ENCODE measurements at regions not wholly inside any gene's neighbourhood (a gene's known extent, or its start where the extent isn't known, plus 50 kb on each side); places are given as distances from the start of the nearest gene placed in this dataset.

GRCh38 chr9:20139763-20140290 is 351.0 kb upstream of the SLC24A2 start:
- TF ChIP-seq, protein P1, sequence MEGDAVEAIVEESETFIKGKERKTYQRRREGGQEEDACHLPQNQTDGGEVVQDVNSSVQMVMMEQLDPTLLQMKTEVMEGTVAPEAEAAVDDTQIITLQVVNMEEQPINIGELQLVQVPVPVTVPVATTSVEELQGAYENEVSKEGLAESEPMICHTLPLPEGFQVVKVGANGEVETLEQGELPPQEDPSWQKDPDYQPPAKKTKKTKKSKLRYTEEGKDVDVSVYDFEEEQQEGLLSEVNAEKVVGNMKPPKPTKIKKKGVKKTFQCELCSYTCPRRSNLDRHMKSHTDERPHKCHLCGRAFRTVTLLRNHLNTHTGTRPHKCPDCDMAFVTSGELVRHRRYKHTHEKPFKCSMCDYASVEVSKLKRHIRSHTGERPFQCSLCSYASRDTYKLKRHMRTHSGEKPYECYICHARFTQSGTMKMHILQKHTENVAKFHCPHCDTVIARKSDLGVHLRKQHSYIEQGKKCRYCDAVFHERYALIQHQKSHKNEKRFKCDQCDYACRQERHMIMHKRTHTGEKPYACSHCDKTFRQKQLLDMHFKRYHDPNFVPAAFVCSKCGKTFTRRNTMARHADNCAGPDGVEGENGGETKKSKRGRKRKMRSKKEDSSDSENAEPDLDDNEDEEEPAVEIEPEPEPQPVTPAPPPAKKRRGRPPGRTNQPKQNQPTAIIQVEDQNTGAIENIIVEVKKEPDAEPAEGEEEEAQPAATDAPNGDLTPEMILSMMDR (IDR thresholded peaks at IDR 0.05) = no peak
- TF ChIP-seq POLR2AphosphoS5 (IDR thresholded peaks at IDR 0.05) = no peak

Data from stomach (tissue), 4 donors.